ENCODE measurements at regions not wholly inside any gene's neighbourhood (a gene's known extent, or its start where the extent isn't known, plus 50 kb on each side); places are given as distances from the start of the nearest gene placed in this dataset.
"Not testable (repeated sequence)": the region's sequence is repeated elsewhere in the genome, so short reads cannot be mapped to it uniquely, and the experiment has no call there.

DNA sequence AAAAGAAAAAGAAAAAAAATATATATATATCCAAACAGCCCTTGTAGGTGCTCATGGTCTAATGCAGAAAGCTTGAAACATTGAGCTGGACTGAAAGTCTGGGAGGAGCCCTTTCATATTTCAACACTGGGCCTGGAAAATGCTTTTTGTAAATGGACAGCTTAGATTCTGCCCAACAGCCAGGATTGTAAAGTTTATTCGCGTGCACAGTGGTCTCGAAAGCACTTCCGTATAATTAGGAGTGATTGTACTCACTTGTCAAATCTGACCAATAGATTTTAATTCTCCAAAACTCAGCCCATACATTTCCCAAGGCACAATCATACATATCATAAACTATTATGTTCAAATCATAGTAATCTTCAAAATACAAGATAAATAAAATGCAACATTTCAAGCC is 260.1 kb downstream of the COL4A1 start:
- no peak for ATAC-seq (ENCODE audit: low read depth)
- TF ChIP-seq, protein P1, sequence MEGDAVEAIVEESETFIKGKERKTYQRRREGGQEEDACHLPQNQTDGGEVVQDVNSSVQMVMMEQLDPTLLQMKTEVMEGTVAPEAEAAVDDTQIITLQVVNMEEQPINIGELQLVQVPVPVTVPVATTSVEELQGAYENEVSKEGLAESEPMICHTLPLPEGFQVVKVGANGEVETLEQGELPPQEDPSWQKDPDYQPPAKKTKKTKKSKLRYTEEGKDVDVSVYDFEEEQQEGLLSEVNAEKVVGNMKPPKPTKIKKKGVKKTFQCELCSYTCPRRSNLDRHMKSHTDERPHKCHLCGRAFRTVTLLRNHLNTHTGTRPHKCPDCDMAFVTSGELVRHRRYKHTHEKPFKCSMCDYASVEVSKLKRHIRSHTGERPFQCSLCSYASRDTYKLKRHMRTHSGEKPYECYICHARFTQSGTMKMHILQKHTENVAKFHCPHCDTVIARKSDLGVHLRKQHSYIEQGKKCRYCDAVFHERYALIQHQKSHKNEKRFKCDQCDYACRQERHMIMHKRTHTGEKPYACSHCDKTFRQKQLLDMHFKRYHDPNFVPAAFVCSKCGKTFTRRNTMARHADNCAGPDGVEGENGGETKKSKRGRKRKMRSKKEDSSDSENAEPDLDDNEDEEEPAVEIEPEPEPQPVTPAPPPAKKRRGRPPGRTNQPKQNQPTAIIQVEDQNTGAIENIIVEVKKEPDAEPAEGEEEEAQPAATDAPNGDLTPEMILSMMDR (IDR thresholded peaks at IDR 0.05; ENCODE audit: poor library complexity, severe bottlenecking): no peak
- H3K27ac ChIP-seq (ENCODE audit: poor library complexity, severe bottlenecking): no peak overlapping the region
- no peak for DNase-seq (ENCODE audit: low spot score)
- no peaks in the 10 kb centered on the region for H3K36me3 ChIP-seq (ENCODE audit: low read depth)
- H3K4me3 ChIP-seq (ENCODE audit: severe bottlenecking): no peak overlapping the region
- H3K9me3 ChIP-seq (ENCODE audit: severe bottlenecking): no peaks in the 10 kb centered on the region
- no peaks in the 10 kb centered on the region for H3K4me1 ChIP-seq (ENCODE audit: insufficient read depth, poor library complexity, severe bottlenecking)
- no peaks in the 10 kb centered on the region for H3K27me3 ChIP-seq (ENCODE audit: insufficient read depth, poor library complexity, severe bottlenecking)

GRCh38 chr13:110045919-110046318 is 259.5 kb upstream of the IRS2 start:
- DNase-seq (ENCODE audit: low spot score) (no peak), ATAC-seq (ENCODE audit: low read depth) (no peak)
- Histone ChIP-seq H3K27ac (ENCODE audit: poor library complexity, severe bottlenecking) (no peak overlapping the region), H3K9me3 (ENCODE audit: severe bottlenecking) (no peaks in the 10 kb centered on the region), H3K36me3 (ENCODE audit: low read depth) (no peaks in the 10 kb centered on the region), H3K27me3 (ENCODE audit: insufficient read depth, poor library complexity, severe bottlenecking) (no peaks in the 10 kb centered on the region), H3K4me1 (ENCODE audit: insufficient read depth, poor library complexity, severe bottlenecking) (no peaks in the 10 kb centered on the region), H3K4me3 (ENCODE audit: severe bottlenecking) (no peak overlapping the region)
- TF ChIP-seq, protein P1 (IDR thresholded peaks at IDR 0.05; ENCODE audit: poor library complexity, severe bottlenecking): no peak

- H3K4me1 ChIP-seq (ENCODE audit: insufficient read depth, poor library complexity, severe bottlenecking): no peaks in the 10 kb centered on the region
Measured at GRCh38 chr13:110045202-110045601, 258.8 kb upstream of the IRS2 start.

DNA sequence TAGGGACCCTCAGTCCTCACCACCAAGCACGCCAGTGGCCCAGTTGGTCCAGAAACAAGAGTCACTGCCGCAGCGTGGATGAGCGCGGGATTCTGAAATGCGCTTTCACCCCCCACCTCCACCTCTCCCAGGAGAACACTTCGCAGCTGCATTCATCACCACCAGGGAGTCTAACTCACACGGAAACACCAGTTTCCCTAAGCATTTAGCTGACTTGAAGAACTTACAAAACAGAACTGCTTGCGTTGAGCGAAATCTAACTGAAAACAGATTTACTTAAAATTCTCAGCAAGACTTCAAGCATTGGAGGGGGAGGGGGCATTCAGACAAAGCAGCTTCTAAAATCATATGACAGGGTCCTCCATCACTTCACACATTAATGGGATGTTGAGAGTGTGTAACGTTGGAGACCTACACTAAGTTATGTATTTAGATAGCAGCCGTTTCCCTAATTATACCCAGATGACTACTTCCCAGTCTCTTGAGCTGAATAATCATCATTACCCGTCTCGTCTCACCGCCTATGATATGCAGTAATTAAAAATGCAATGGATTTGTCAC is 258.2 kb upstream of the IRS2 start:
- DNase-seq (ENCODE audit: low spot score) (no peak), ATAC-seq (ENCODE audit: low read depth) (no peak)
- Histone ChIP-seq H3K4me1 (ENCODE audit: insufficient read depth, poor library complexity, severe bottlenecking) (no peaks in the 10 kb centered on the region), H3K27me3 (ENCODE audit: insufficient read depth, poor library complexity, severe bottlenecking) (no peaks in the 10 kb centered on the region), H3K4me3 (ENCODE audit: severe bottlenecking) (no peak overlapping the region), H3K27ac (ENCODE audit: poor library complexity, severe bottlenecking) (no peak overlapping the region), H3K9me3 (ENCODE audit: severe bottlenecking) (no peaks in the 10 kb centered on the region), H3K36me3 (ENCODE audit: low read depth) (no peaks in the 10 kb centered on the region)
- TF ChIP-seq, protein P1 (IDR thresholded peaks at IDR 0.05; ENCODE audit: poor library complexity, severe bottlenecking): no peak

More at GRCh38 chr13:110045202-110045601, 258.8 kb upstream of the IRS2 start:
- DNase-seq (ENCODE audit: low spot score) (no peak), ATAC-seq (ENCODE audit: low read depth) (no peak)
- H3K27me3 ChIP-seq (ENCODE audit: insufficient read depth, poor library complexity, severe bottlenecking): no peaks in the 10 kb centered on the region
- H3K36me3 ChIP-seq (ENCODE audit: low read depth): no peaks in the 10 kb centered on the region
- TF ChIP-seq, protein P1 (IDR thresholded peaks at IDR 0.05; ENCODE audit: poor library complexity, severe bottlenecking): no peak
- no peak overlapping the region for H3K27ac ChIP-seq (ENCODE audit: poor library complexity, severe bottlenecking)
- H3K9me3 ChIP-seq (ENCODE audit: severe bottlenecking): no peaks in the 10 kb centered on the region
- no peak overlapping the region for H3K4me3 ChIP-seq (ENCODE audit: severe bottlenecking)

DNA sequence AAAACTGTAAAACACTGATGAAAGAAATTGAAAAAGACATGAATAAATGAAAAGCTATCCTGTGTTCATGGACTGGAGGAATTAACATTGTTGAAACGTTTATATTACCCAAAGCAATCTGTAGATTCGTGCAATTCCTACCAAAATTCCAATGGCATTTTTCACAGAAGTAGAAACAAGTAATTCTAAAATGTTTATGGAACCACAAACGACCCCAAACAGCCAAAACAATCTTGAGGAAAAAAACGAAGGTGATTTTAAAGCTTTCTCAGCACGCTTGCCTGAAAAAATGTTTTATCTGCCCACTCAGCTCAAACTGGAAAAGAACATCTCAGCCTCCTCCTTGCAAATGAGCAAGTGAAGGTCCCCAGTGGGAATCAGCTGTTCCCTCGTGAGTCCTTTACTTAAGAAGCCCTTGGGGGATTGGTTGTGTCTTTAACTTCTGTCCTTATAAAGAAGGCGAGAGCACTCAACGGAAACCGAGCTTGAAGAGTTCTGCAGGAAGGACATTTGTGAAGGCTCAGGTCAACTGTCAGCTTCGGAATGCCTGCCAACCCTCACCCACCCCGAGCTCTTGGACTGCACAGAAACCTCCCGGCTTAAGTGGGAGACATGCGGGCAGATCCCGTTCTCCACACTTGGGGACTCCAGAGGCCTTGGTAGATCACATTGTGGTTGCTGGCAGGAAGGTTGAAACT is 256.0 kb upstream of the IRS2 start:
- no peak for ATAC-seq (ENCODE audit: low read depth)
- DNase-seq (ENCODE audit: low spot score): no peak
- H3K4me3 ChIP-seq (ENCODE audit: severe bottlenecking): no peak overlapping the region

GRCh38 chr13:110041638-110042037 is 255.3 kb upstream of the IRS2 start:
- not testable (repeated sequence) for H3K27ac ChIP-seq (ENCODE audit: poor library complexity, severe bottlenecking); H3K4me1 ChIP-seq (ENCODE audit: insufficient read depth, poor library complexity, severe bottlenecking); DNase-seq (ENCODE audit: low spot score); H3K4me3 ChIP-seq (ENCODE audit: severe bottlenecking); ATAC-seq (ENCODE audit: low read depth); H3K9me3 ChIP-seq (ENCODE audit: severe bottlenecking); H3K27me3 ChIP-seq (ENCODE audit: insufficient read depth, poor library complexity, severe bottlenecking); H3K36me3 ChIP-seq (ENCODE audit: low read depth)

More for the DNA sequence above, 256.0 kb upstream of the IRS2 start:
- no peaks in the 10 kb centered on the region for H3K27me3 ChIP-seq (ENCODE audit: insufficient read depth, poor library complexity, severe bottlenecking)
- H3K4me1 ChIP-seq (ENCODE audit: insufficient read depth, poor library complexity, severe bottlenecking): no peaks in the 10 kb centered on the region
- no peaks in the 10 kb centered on the region for H3K36me3 ChIP-seq (ENCODE audit: low read depth)
- no peaks in the 10 kb centered on the region for H3K9me3 ChIP-seq (ENCODE audit: severe bottlenecking)
- H3K27ac ChIP-seq (ENCODE audit: poor library complexity, severe bottlenecking): no peak overlapping the region
- TF ChIP-seq, protein P1 (IDR thresholded peaks at IDR 0.05; ENCODE audit: poor library complexity, severe bottlenecking): no peak

Measured in RWPE2 (cell line).